MG63 (cell line): ENCODE measurements at regions not wholly inside any gene's neighbourhood (a gene's known extent, or its start where the extent isn't known, plus 50 kb on each side); places are given as distances from the start of the nearest gene placed in this dataset.

ENCODE experiments used
- DNase-seq: peaks from one replicate; pipeline ENCODE4 v3.0.0-alpha.2; 2020
- H3K27me3 ChIP-seq: fragments of 250-450 bp; sonication (Bioruptor Pico); 2 replicates; pipeline ENCODE4 v1.5.1; 2020; ENCODE audit warnings: mild to moderate bottlenecking, moderate library complexity
- H3K36me3 ChIP-seq: fragments of 250-450 bp; sonication (Bioruptor Pico); 2 replicates; pipeline ENCODE4 v1.5.1; 2020; ENCODE audit warnings: mild to moderate bottlenecking, moderate library complexity
- H3K4me3 ChIP-seq: fragments of 250-450 bp; sonication (Bioruptor Pico); 2 replicates; pipeline ENCODE4 v1.5.1; 2020; ENCODE audit warnings: mild to moderate bottlenecking, moderate library complexity
- H3K9me3 ChIP-seq: fragments of 250-450 bp; sonication (Bioruptor Pico); 2 replicates; pipeline ENCODE4 v1.5.1; 2020; ENCODE audit warnings: mild to moderate bottlenecking, moderate library complexity

DNA sequence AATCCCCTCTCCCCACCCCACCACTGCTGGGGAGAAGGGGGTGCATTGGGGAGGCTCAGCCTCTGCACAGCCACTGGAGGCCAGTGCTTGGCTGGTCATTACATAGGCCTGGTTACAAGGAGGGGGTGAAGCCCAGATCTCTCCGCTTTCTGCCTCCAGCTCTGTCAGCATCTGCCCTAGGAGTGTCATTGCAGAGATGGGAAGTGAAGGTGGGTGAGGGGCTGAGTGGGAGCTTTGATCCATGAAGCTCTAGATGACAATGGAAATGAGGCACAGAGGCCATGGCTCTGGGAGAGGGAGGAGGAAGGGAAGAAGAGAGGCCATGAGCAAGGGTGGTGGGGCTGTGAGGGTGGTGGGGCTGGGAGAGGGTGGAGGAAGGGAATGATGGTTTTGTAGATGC, 411.6 kb downstream of the MATN1 start:
- Histone ChIP-seq H3K36me3 (no peaks in the 10 kb centered on the region), H3K27me3 (no peaks in the 10 kb centered on the region), H3K4me3 (no peak overlapping the region), H3K9me3 (no peaks in the 10 kb centered on the region)
- no peak for DNase-seq

DNA sequence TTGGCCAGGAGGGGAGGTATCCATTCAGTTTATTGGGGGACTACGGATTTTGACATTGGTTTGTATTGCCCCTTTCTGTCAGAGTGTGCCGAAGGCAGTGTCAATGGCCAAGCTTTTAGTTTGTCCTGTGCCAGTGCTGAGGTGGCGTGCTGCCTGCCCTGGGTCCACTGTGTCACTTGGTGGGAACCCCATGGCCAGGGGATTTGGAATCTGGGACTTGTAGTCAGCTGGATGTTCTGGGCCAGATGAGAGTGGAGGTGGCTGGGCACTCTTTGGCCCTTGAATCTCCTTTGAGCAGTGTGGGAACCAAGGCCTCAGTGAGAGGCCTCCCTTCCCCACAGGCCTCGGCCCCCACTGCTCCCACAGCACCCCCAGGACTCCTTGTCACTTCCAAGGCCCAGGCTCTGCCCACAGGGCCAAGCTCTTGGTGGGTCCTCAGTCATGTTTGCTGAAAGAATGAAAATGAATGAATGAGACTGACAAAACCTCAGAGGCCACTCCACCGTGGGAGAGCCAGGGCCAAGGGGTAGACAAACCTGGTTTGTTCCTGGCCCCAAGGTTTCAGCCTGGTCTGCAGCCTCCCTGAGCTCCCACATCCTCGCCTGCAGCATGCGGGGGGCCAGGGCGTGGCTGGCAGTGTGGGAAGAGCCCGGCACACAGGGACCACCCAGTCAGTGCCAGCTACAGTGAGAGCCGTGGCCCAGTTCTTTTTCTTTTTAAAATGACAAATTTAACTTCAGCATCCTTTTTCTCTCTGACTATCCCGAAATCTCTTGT, 412.2 kb downstream of the MATN1 start:
- DNase-seq, result no peak
- Histone ChIP-seq H3K36me3 (no peaks in the 10 kb centered on the region), H3K4me3 (no peak overlapping the region), H3K27me3 (no peaks in the 10 kb centered on the region), H3K9me3 (no peaks in the 10 kb centered on the region)

DNA sequence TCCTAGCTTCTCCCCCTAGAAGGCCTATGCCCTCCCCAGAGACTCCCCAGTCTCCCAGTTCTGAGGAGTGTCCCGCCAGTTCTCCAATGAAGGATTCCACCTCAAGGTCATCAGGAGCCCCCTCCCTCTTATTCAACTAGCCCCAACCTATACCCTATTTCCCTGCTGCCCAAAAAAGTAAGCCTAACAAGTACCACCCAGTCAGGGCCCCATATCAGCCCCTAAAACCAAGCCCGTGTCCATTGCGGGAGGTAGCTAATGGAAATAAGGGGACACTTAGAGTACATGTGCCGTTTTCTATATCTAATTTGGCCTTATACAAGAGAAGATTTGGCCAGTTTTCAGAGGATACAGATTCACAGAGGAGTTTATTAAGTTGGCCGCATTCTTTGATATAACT, 416.2 kb downstream of the MATN1 start:
- no peak for DNase-seq
- Histone ChIP-seq H3K27me3 (no peaks in the 10 kb centered on the region), H3K36me3 (no peaks in the 10 kb centered on the region), H3K4me3 (no peak overlapping the region), H3K9me3 (no peaks in the 10 kb centered on the region)

DNA sequence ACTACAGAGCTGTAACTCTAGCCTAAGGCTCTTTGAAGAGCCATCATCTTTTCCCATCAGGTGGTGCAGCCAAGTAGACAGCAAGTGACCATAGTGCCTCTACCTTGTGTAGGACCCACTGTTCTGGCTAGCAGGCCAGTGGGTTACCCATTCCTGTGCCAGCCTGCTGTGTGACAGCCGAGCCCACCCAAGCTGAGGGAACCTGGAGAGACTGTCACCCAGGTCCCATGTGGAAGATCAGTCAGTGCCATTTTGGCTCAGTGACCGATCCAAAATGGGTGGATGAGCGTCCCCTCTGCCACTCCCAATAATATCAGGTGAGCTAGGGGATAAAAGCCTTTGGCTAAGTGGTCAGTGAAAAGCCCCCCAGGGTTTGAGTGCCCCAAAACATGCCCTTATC, 417.9 kb downstream of the MATN1 start:
- DNase-seq, result no peak
- no peaks in the 10 kb centered on the region for H3K9me3 ChIP-seq
- no peaks in the 10 kb centered on the region for H3K27me3 ChIP-seq
- no peak overlapping the region for H3K4me3 ChIP-seq
- no peaks in the 10 kb centered on the region for H3K36me3 ChIP-seq

DNA sequence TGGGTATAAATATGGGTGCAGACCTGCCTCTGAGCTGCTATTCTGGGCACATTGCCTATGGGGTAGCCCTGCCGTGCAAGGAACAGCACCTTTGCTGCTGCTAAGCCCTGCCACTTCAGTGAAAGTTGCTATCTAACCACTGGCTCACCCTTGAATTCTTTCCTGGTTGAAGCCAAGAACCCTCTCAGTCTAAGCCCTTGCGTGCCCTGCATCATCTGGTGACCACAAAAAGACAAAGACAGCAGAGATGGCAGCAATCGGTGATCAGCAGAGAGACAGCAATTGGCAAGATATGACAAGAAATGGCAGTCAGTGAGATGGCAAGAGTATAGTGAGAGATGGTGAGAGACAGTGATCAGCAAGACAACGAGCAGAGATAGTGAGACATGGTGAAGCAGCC, 418.3 kb downstream of the MATN1 start:
- H3K9me3 ChIP-seq, result no peaks in the 10 kb centered on the region
- H3K27me3 ChIP-seq, result no peaks in the 10 kb centered on the region
- no peak overlapping the region for H3K4me3 ChIP-seq
- no peak for DNase-seq
- no peaks in the 10 kb centered on the region for H3K36me3 ChIP-seq

DNA sequence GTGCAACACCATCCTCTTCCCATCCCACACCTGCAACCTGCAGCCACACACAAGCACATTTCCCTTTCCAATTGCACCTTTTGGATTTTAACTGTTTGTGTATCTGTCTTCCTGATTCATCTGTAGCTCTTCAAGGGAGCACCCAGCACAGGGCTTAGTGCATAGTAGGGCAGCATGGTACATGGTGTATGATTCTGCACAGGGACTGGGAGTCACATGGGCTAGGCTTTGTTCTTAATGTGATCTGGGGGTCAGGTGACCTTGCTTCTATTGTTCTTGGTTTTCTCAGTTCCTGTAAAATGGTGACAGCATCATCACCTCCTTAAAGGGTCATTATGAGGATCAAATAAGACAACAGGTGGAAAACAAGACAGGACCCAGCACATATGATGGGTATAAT, 419.3 kb downstream of the MATN1 start:
- Histone ChIP-seq H3K4me3 (no peak overlapping the region), H3K9me3 (no peaks in the 10 kb centered on the region), H3K36me3 (no peaks in the 10 kb centered on the region), H3K27me3 (no peaks in the 10 kb centered on the region)
- no peak for DNase-seq

DNA sequence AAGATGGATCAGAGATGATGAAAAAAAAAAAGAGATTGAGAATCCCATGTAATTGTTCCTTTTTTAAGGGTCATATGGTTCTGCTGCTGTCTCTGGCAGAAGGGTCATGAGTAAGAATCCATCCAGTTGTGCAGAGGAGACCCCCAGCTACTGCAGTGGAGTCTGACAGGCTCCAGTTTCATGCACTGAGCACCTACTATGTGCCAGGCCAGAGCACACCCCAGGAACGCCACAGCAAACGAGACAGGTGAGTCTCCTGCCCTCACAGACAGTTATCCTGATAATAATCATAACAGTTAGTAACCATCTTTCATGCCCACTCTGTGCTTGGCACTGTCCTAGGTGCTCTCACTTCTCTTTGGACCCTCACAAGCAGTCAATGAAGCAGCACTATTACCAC, 420.0 kb downstream of the MATN1 start:
- no peak for DNase-seq
- Histone ChIP-seq H3K36me3 (no peaks in the 10 kb centered on the region), H3K4me3 (no peak overlapping the region)

DNA sequence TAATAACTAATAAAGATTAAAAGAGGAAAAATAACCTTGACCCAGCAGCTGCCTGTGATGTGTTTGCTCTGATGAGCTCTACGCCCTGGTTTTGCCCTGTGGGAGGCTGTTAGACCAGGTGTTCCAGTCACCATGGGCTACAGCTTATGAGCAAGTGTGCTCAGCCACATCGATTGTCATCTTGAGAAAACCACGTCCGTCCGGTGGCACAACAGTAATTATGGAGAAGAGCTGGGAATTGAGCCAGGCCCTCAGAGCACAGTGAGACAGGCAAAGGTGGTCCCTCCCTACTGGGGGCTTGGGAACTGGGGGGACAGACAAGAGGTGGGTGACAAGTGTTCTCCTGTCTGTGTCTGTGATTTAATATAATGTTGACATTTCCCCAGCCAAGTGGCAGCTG, 420.5 kb downstream of the MATN1 start:
- H3K9me3 ChIP-seq, result no peaks in the 10 kb centered on the region
- no peaks in the 10 kb centered on the region for H3K36me3 ChIP-seq
- no peaks in the 10 kb centered on the region for H3K27me3 ChIP-seq
- no peak overlapping the region for H3K4me3 ChIP-seq
- DNase-seq, result no peak

More for the DNA sequence above, 420.0 kb downstream of the MATN1 start:
- Histone ChIP-seq H3K9me3 (no peaks in the 10 kb centered on the region), H3K27me3 (no peaks in the 10 kb centered on the region)

DNA sequence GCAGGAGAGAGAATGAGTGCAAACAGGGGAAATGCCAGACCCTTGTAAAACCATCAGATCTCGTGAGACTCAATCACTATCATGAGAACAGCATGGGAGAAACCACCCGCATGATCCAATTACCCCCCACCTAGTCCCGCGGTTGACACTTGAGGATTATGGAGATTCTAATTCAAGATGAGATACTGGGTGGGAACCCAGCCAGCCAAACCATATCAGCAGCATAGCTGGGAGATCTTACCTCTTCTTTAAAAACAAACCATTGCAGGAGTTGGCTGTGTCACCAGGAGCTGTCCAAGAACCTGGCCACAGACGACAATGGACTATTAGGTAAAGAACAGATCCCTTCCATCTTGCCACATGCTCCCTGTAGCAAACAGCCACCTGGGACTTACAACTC, 422.7 kb downstream of the MATN1 start:
- Histone ChIP-seq H3K36me3 (no peaks in the 10 kb centered on the region), H3K9me3 (no peaks in the 10 kb centered on the region; the same call in 1 of the 2 replicates), H3K27me3 (no peaks in the 10 kb centered on the region), H3K4me3 (no peak overlapping the region)
- no peak for DNase-seq

DNA sequence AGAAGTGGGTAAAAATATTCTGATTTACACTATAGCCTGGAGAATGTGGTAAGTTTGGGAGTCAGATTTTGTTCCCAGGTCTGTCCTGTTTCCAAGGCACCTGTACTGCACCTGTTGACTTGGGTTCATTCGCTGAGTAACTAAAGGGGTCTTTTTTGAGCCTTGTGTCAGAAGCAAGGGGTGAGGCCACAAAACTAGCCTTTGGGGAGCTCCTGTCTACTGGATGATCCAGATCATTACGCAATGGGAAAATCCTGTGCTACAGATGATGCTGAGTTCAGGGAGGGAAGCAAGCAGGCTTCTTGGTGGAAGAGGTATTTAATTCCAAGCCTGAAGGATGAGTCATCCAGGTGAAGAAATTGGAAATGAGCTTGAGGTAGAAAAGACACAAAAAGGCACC, 424.0 kb downstream of the MATN1 start:
- no peaks in the 10 kb centered on the region for H3K36me3 ChIP-seq
- no peaks in the 10 kb centered on the region for H3K27me3 ChIP-seq
- no peaks in the 10 kb centered on the region; the same call in 1 of the 2 replicates for H3K9me3 ChIP-seq
- no peak for DNase-seq
- no peak overlapping the region for H3K4me3 ChIP-seq

DNA sequence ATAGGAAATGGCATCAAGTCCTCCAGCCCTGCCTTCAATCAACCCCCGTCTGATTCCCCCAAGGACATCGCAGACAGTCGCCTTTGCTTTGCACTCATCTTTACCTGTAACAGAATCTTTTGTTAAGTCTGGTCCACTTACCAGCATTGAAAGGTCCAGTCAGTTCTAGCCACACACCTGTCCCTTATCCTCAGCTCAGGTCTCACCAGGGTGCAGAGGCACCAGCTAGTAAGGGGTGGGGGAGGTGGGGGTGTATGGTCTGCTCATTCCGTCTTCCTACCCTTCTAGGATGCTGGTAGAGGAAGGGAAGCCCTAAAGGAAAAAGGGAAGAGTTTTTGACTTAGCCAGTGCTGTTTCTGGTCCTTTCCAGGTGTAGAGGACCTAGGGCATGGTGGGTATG, 427.7 kb downstream of the MATN1 start:
- no peaks in the 10 kb centered on the region for H3K36me3 ChIP-seq
- H3K4me3 ChIP-seq, result no peak overlapping the region
- 0 out of 2 replicates have a peak, but pooled peaks cover 5% of the 10 kb centered on the region for H3K27me3 ChIP-seq
- no peak for DNase-seq
- peaks cover 2% of the 10 kb centered on the region; the same call in 1 of the 2 replicates for H3K9me3 ChIP-seq

DNA sequence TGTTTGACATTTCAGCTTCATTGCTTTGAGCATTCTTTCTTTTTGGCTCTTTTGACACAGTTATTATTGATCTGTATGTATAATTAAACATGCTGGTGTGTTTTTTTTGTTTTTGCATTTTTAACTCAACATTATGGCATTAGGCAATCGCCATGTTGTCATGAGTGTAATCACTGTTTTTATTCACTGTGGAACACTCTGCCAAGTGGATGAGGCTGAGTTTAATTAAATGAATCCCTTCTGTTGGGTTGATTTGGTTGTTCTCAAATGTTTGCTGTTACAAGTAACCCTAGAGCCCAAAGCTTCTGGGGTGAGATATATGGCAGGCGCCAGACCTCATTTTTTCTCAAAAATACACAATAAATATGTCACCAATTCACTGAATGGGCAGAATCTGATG, 428.1 kb downstream of the MATN1 start:
- Histone ChIP-seq H3K27me3 (0 out of 2 replicates have a peak, but pooled peaks cover 5% of the 10 kb centered on the region), H3K9me3 (peaks cover 2% of the 10 kb centered on the region; the same call in 1 of the 2 replicates), H3K36me3 (no peaks in the 10 kb centered on the region), H3K4me3 (no peak overlapping the region)
- DNase-seq, result no peak

DNA sequence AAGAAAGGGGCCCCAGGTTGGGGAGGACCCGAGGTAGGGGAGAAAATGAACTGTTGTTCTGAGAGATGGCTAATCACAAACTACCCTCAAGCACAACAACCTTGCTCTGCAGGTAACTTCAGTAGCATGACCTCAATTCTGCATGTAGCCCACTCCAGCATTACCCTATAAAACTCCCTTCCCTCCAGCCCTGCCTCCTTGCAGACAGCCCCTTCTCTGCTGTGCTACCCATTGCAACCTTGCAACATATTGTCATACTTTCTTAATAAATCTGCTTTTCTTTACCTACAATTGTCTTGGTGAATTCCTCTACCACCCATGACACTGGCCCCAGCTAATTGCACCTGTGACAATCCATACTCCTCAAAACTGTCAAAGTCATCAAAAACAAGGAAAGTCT, 428.9 kb downstream of the MATN1 start:
- no peak for DNase-seq
- H3K4me3 ChIP-seq, result no peak overlapping the region
- peaks cover 2% of the 10 kb centered on the region; the same call in 1 of the 2 replicates for H3K9me3 ChIP-seq
- no peaks in the 10 kb centered on the region for H3K36me3 ChIP-seq
- H3K27me3 ChIP-seq, result 0 out of 2 replicates have a peak, but pooled peaks cover 5% of the 10 kb centered on the region

DNA sequence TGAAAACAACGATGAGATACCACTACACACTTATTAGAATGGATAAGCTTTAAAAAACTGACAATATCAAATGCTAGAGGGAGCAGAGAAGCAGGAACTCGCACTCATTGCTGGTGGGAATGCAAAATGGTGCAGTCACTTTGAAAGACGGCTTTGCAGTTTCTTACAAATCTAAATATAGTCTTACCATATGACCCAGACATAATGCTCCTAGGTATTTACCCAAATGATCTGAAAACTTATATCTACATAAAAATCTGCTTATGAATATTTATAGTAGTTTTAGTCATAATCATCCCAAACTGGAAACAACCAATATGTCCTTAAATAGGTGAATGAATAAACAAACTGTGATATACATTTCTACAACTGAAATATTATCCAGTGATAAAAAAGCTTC, 430.9 kb downstream of the MATN1 start:
- Histone ChIP-seq H3K9me3 (peaks cover 2% of the 10 kb centered on the region; the same call in 1 of the 2 replicates), H3K36me3 (no peaks in the 10 kb centered on the region), H3K4me3 (no peak overlapping the region), H3K27me3 (0 out of 2 replicates have a peak, but pooled peaks cover 5% of the 10 kb centered on the region)
- DNase-seq, result no peak

DNA sequence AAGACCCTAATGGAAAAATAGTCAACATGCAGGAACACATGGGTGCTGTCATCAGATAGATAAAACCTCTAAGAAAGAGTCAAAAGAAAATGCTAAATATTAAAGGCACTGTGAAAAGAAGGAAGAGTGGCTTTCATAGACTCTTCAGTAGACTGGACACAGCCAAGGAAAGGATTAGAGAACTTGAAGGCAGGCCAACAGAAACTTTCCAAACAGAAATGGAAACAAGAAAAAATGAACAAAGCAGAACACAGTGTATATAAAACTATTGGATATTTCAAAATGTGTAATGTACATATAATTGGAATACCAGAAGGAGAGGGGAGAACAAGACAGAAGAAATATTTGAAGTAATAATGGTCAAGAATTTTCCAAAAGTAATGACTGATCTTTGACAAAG, 431.9 kb downstream of the MATN1 start:
- H3K4me3 ChIP-seq, result no peak overlapping the region
- no peaks in the 10 kb centered on the region for H3K36me3 ChIP-seq
- H3K27me3 ChIP-seq, result 0 out of 2 replicates have a peak, but pooled peaks cover 5% of the 10 kb centered on the region
- DNase-seq, result no peak
- 0 out of 2 replicates have a peak, but pooled peaks cover 2% of the 10 kb centered on the region for H3K9me3 ChIP-seq

DNA sequence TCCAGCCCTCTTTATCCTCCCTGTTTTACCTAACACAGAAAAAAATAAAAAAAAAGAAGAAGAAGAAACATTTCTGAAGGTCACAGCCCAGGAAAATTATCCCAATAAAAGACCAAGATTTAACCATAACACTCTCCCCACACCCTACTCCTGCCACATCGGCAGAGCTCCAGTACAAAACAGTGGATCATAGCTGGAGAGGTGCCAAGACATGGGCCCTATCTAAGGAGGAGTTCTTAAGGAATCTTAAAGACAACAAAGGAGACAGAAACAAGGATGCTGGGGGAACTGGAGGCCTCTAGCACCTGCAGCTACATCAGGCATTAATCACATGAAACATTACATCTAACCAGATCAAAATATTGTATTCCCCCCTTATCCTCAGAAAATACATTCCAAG, 432.8 kb downstream of the MATN1 start:
- Histone ChIP-seq H3K36me3 (no peaks in the 10 kb centered on the region), H3K4me3 (no peak overlapping the region), H3K9me3 (0 out of 2 replicates have a peak, but pooled peaks cover 2% of the 10 kb centered on the region), H3K27me3 (0 out of 2 replicates have a peak, but pooled peaks cover 5% of the 10 kb centered on the region)
- no peak for DNase-seq

DNA sequence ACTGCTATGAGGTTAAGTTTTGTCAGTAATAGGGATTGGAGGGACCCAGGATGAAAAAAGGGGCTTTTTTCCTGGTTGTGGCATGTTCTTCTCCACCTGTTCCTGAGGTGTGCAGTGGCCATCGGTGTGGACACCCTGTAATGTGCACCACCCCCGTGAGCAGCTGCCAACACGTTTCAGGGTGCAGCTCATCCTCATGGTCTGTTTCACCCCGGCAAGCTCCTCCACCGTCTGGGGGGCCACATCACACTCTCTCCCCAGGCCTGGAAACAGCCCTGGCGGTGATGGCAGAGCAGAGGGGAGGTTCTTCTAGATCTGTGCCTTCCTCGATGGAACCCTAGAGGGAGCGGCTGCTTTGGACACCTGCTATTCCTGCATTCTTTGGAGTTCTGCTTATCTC, 435.4 kb downstream of the MATN1 start:
- DNase-seq, result no peak
- Histone ChIP-seq H3K4me3 (no peak overlapping the region), H3K36me3 (no peaks in the 10 kb centered on the region), H3K27me3 (0 out of 2 replicates have a peak, but pooled peaks cover 4% of the 10 kb centered on the region), H3K9me3 (no peaks in the 10 kb centered on the region)
